SH-SY5Y (cell line): ENCODE measurements at regions not wholly inside any gene's neighbourhood (a gene's known extent, or its start where the extent isn't known, plus 50 kb on each side); places are given as distances from the start of the nearest gene placed in this dataset.

Experiments used
- GATA2 ChIP-seq: IDR thresholded peaks from 2 replicates; pipeline ENCODE4 v1.6.1; 2011; ENCODE audit warnings: mild to moderate bottlenecking, low read depth, low read length
- GATA3 ChIP-seq: IDR thresholded peaks from 2 replicates; pipeline ENCODE4 v1.6.1; 2011; ENCODE audit warnings: low read depth, mild to moderate bottlenecking, low read length, moderate library complexity

- TF ChIP-seq GATA3 = no peak
- TF ChIP-seq GATA2 = no peak
Measured at GRCh38 chrX:5155301-5155700, 1073.4 kb downstream of the NLGN4X start.
